Hematopoietic multipotent progenitor cell treated with erythropoietin and hydrocortisone succinate and interleukin-3 and kit ligand, for 15 days (in vitro differentiated cells): ENCODE measurements at regions not wholly inside any gene's neighbourhood (a gene's known extent, or its start where the extent isn't known, plus 50 kb on each side); places are given as distances from the start of the nearest gene placed in this dataset.
"Not testable (repeated sequence)": the region's sequence is repeated elsewhere in the genome, so short reads cannot be mapped to it uniquely, and the experiment has no call there.

Experiments used
- DNase-seq: peaks from one replicate; pipeline ENCODE4 v3.0.0-alpha.2; 2015; ENCODE audit warnings: low spot score

DNA sequence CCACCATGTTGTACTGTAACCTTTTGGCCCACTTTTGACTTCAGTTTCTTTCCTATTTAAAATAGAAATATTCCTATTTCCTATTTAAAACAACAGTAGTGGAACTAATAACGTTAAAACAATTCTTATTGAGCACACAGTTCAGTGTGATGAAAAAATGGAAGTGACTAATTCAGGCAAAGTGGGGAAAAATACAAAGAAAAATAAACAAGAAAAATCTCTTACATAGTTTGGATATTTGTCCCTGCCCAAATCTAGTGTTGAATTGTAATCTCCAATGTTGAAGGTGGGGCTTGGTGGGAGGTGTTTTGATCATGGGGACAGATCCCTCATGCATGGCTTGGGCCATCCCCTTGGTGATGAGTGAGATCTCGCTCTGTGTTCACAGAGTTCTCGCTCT lies 198.1 kb upstream of the CPHXL start:
- DNase-seq = no peak

DNA sequence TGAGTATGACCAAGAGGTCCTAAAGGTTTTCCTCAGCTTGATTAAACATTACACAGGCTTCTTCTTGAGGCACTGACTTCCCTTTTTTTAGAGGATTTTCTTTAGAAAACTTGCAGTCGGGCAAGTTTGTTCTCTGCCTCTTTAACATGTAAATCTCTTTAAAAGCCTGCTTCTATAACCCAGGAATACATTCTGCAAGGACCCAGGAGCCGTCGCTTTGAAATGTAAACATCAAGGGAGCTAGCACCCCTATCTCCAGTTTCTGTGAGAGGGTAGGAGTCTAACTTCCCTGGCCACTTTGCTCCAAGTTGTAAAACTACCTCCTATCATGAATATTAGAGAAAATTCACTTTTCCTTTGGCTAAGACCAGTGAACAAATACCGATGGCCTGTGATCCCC lies 201.5 kb upstream of the CPHXL start:
- no peak for DNase-seq

DNA sequence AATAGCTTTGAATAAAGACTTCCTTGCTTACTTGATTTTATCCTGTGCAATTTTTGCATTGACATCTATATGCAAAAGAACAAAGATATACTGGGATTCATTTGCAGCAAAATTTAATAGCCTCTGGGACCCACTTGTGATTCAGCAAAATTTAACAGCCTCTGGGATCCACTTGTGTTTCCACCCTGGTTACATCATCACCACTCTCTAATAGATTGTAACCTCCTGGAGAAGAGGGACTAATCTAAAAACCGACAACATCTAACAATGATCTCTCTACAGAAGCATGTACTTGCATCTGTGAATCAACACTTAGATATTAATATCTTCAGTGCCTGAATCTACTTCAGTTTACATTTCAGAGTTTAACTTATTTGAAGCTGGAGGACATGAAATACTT lies 202.0 kb upstream of the CPHXL start:
- no peak for DNase-seq

DNA sequence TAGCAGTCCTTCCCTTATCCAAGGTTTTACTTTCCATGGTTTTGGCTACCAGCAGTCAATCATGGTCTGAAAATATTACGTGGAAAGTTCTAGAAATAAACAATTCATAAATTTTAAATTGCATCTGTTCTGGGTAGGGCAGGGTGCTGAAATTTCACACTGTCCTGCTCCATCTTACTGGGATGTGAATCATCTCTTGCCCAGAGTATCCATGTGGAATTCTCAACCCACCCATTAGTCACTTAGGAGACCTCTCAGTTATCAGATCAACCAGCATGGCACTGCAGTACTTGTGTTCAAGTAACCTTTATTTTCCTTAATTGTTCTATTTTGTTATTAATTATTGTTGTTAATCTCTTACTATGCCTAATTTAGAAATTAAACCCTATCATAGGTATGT lies 202.8 kb upstream of the CPHXL start:
- no peak for DNase-seq

DNA sequence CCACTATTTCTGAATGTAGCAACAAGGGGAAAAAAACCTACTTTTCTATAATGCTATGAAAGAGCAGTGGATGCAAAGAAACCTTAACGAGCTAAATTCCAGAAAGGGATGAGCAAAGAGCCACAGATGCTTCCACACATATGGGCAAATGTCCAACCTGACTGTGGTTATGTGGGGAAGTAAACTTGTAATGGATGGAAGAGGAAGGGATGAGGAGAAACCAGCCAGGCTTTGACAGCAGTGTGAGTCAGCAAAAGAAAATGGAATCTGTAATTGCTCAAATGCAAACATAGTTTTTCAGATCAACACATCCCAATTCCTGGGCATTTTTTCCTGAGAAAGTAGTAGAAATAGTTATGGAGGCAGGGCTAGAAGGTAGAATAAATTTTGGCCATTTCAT lies 204.8 kb upstream of the CPHXL start:
- no peak for DNase-seq

DNA sequence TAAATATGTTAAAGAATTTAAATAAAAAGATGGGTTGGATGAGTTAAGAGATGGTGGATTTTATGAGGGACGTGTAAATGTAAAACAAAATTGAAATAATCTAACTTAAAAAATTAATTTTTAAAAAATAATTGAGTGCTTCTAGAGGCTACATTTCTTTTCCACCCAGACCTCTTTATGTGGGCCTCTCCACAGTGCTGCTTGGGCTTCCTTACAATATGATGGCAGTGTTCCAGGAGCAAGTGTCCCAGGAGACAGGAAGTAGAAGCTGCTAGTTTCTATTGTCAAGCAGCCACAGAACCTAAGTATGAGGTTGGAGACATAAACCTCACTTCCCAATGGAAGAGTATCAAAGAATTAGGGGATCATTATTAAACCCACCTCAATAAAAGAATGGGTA lies 205.7 kb upstream of the CPHXL start:
- DNase-seq = no peak

DNA sequence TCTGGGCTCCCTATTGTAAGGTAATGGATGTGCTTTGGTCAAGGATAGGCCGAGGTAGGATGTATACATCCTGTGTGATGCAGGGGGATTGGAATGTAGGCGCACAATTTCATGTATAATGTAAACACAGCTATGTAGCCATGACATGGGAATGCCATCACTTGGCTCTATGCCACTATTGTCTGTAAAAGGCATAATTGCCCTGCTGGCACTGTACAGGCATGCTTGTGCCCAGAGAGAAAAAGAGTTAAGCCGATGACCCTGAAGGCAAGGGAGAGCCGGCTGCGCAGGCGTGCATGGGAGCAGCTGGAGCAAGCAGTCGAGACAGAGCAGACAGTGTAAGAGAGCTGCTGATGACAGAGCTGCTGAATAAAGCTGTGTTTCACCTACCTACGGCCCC lies 212.5 kb upstream of the CPHXL start:
- DNase-seq = no peak

DNA sequence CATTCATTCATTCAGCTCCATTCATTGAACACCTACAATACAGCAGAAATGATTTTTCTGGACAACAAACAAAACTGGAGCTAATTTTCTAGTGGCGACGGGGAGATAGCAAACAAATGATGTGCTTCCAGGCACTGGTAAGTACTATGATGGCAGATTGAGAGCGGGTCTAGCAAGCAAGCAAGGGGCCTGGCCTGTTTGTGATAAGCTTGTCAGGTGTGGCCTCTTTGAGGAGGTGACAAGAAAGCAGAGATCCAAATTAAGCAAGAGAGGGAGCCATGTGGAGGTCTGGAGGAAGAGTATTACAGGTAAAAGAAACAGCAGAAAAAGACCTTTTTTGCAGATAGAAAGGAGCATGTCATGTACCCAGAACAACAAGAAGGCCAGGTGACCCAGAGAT lies 216.1 kb upstream of the CPHXL start:
- no peak for DNase-seq

DNA sequence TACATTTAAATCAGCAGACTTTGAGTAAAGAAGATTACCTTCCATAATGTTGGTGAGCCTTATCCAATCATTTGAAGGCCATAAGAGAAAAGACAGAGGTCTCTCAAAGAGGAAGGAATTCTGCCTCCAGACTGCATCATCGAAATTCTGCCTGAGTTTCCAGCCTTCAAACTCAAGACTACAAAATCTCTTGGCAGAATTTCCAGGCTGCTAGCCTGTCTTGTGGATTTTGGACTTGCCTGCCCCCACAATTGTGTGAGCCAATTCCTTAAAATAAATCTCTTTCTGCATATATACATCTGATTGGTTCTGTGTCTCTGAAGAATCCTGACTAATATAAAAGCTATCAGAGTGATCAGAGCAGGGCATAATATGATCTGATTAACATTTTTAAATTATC lies 216.6 kb upstream of the CPHXL start:
- DNase-seq = no peak

DNA sequence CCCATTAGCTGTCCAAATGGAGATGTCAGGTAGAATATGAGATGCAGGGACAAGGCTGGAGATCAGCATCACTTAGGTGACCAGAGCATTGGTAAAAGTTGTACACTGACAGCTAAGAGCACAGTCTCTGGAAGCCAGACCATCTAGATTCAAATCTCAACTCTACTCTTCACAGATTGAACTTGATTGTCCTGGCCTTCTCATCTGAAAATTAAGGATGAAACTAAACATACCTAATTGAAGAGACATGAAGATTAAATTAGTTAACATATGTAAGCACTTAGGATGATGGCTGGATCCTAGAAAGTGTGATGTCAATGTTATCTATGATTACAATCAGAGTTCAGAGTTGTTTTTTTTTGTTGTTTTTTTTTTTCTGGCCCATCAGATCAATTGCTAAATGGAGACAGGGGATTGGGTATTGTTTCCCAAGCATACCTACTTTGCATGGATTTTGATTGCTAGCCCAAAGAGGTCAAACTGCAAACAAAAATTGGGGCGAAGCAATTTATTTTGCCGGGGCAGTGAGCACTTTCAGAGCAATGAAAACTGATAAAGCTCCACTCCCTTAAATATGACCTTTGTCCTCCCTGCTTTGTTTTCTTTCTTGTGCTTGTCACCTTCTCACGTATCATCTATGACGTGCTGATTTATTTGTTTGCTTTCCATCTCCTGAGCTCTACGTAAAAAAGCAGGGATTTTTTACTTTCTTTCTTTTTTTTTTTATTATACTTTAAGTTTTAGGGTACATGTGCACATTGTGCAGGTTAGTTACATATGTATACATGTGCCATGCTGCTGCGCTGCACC lies 217.6 kb upstream of the CPHXL start:
- DNase-seq = no peak

DNA sequence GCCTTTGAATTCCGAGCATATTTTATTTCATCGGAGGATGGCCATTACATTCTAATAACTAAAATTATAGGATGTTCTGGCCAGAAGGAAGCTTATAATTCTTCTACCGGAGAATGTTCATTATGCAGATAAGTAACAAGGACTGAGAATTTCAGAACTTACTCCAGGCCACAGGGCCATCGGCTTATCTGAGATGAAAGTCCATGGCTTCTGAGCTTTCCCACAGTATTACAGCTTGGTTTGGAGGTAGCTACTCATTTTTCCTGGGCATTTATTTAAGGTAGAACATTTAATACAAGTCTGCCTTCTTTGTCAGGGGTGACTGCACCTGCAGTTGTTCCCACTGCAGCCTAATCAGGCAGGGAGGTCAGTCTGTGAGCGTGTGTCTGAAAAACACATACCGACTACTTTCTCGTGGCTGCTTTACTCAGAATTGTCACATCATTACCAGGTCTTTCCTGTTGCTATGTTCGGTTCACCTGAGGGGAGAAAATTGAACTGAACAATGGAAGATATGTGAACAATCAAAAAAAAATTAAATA lies 219.7 kb upstream of the CPHXL start:
- no peak for DNase-seq

DNA sequence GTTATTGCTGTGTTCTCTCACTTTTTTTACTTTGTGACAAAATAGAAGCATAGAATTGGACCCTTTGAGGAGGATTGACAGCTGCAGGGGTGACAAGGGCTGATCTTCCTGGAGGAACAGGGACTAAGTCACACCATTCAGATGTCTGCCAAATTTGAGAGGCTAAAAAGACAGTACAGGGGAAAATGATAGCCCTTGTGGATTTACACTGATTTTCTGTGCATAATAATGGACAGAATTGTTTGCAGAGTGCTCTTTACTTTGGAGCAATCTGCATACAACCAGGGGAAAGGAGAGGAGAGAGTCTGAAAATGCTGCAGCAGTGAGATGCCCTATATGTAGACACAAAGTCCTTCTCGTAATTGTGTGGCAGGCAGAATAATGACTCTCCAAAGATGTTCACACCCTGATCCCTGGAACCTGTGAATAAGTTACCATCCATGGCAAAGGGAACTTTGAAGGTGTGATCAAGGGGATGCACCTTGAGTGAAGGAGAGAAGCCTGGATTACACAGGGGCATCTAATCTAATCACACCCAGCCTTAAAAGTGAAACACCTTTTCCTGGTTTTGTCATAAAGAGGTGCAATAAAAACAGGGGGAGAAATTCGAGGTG lies 221.4 kb upstream of the CPHXL start:
- DNase-seq = no peak

DNA sequence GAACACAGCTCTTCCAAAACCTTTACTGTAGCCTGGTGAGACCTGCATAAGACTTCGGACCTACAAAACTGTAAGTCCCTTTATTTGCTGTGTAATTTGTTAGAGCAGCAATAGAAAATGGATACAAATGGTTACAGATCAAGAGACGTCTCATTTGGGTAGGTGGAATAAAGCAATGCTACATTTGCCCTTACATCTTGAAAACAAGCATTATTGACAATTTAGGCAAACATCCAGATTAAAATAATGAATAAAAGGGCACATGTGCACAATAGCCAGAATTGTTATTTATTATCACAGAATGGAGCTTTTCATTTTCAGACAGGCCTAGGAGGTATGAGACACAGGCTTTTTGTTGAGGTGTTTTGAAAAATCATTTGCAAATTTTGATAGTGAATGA lies 222.2 kb upstream of the CPHXL start:
- no peak for DNase-seq

DNA sequence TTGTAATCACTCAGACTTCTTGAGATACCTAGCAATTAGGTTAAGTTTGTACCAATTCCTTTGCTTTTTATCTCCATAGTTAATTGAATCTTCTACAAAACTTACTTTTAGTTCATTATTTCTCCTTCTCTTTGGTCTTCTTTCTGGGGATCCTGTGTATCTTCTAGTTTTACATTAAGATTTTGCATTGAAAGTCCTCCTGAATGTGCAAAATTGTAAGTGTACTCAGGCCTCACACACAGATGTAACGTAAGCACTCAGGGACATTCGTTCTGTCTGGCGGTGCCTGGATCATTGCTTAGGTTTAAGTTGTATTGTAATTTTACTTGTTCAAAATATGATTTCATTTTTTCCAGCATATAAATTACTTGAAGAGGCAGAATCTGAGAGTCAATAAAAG lies 222.6 kb upstream of the CPHXL start:
- DNase-seq = no peak

DNA sequence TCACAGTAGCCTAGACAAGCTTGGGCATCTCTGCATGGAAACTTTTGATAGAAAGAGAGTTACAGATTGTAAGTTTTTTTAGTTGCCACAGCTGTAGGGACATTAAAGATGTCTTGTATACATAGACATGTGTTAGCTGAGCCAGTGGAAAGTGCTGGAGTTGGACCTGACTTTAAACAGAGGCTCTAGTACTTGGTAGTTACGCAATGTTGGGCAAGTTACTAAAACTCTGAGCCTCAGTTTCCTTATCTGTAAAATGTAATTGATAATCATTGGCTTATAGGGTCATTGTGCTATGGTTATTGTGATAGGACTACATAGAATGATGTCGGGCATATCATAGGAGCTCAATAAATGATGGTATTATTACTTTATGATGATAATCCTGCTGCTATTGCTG lies 225.8 kb upstream of the CPHXL start:
- DNase-seq = no peak

DNA sequence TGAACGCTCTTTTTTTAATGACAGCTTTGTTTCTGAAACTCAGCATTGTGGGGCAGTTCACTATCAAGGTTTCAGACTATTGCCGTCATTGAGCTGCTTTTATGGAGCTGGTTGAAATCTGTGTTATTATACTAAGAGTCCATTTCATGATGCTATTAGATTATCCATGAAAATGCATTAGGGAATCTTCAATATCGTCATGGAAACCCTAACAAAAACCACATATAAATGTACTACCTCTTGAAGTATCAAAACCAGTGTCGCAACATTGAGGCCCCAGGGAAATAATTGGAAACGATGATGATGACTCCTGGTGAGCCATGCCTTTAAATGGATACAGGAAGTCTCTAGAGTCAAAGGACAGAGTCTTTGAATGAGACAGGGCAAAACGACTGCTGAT lies 231.6 kb upstream of the CPHXL start:
- no peak for DNase-seq

DNA sequence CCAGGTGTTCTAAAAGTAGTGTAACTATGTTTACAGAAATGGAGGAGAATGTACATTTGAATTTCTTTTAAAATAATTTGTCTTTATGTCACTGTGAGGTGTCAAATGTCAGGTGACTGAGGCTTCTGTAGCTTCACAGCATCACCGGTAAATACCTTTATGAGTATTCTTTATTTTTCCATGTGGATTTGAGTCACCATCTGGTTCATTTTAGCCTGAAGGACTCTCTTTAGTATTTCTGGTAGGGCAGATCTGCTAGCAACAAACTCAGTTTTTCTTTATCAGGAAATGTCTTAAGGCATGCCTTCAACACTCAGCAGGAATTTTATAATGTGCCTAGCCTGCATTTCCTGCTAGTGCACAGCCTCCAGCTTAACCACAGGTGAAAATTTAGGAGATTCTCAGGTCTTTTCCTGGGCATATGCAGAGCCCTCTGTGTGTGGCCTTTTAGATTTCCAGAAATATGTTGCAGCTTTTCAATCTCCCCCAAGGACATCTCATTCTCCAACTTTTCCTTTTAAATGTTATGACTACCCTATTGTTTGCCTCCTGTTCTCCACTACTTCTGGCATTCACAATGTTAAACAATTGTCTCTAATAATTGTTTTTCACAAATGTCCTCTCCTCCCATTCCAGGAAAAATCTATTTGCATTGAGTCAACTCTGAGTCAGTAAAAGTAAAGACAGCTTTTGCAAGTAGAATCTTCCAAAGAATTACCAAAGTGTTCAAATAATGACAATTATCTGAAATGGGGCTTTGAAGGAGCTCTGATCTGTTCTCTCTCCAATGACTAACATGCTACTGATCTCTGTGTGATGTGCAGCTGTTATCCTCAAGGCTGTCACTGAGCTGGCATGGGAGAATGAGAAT lies 239.4 kb upstream of the CPHXL start:
- no peak for DNase-seq

DNA sequence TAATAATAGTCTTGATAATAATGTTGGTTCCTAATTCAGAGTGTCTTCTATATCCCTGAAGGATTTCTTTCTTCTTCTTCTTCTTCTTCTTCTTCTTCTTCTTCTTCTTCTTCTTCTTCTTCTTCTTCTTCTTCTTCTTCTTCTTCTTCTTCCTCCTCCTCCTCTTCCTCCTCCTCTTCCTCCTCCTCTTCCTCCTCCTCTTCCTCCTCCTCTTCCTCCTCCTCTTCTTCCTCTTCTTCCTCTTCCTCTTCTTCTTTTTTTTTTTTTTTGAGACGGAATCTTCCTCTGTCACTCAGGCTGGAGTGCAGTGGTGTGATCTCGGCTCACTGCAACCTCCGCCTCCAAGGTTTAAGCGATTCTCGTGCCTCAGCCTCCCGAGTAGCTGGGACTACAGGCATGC lies 242.8 kb upstream of the CPHXL start:
- not testable (repeated sequence) for DNase-seq

DNA sequence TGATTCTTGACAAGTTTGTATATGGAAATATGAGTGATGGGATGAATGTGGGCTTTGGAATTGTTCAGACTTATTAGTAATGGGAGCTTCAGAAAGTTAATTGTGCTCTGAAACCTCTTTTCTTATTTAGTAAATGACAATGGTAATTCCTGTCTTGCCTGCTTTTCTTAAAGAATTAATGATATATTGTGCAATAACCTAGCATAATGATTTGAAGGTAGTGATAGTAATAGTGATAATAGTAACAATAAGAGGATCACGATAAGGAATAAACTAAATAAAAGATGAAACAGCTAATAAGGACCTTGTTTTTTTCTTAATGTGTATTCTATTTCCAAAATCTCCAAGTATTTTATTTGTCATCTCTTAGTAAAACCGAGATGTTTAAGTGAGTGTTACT lies 245.0 kb upstream of the CPHXL start:
- no peak for DNase-seq

DNA sequence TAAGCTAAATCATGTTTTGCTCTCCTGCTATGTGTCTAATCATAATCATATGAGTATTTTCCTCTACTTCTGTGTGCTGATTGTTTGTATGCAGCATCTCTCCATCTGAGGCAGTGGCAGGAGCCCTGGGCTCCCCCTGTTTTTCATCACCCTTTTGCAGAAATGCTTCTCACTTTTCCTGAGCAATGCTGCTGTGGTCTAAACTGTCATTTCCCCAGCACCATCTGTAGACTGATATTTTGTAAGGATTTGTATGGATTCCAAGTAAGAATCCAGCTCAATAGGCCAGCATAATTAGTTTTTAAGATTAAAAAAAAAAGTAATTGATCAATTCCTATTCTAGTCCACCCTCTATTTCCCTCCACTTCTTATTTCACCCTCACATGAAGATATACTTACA lies 257.0 kb upstream of the CPHXL start:
- DNase-seq = no peak

DNA sequence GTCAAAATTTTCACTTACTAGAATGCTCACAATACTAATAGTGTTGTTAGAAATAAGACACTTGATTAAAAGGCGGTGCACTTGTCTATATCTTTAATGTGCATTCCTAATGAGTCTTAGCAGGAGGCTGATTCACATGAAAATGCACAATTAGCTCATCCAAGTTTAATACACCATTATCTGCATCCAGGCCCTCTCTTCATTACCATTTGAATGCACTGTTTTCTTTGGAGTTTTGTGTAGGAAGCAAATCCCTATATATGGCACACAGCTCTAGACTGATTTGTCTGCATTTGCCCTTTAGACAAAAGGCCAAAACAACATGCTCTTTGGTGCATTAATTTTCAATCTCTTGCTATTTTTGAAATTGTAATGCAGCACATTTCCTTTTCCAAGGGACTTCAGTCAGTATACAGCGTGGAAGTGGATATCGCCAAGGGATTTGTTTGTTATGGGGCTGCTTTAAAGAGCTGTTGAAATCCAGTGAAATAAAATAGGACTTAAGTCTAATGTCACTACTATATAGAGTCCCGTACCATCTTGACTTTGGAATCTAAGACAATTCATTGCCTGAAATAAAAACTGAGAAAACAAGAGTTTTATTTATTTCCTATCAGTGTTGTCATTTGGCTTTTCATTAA lies 257.6 kb upstream of the CPHXL start:
- no peak for DNase-seq

DNA sequence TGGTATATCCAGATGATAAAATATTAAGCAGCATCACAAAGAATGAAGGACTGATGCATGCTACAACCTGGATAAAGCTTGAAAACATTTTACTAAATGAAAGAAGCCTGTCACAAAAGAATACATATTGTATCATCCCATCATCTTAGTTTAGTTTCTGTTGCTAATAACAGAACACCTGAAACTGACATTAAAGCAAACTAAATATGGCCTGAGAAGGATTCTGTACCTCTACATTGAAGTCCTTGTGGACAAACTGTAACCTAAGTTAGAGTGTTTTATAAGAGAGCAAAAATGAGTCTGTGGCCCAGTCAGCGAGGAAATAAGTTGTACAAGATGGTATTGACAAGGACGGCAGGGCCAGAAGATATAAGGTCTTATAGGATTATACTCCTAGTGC lies 261.0 kb upstream of the CPHXL start:
- DNase-seq = no peak
